HTR-8/SVneo (cell line): ENCODE measurements at regions not wholly inside any gene's neighbourhood (a gene's known extent, or its start where the extent isn't known, plus 50 kb on each side); places are given as distances from the start of the nearest gene placed in this dataset.
A peak's percentile ranks its signal among the peaks of the same experiment; 100 is the strongest.
"Not testable (repeated sequence)": the region's sequence is repeated elsewhere in the genome, so short reads cannot be mapped to it uniquely, and the experiment has no call there.

Experiments
- DNase-seq: peaks from one replicate; pipeline ENCODE4 v3.0.0; 2011; ENCODE audit warnings: low spot score, mixed read lengths; ENCODE audit not compliant: insufficient read length
- FAIRE-seq: peaks from 2 replicates; lab custom pipeline; 2011; peaks lifted over from hg19 to GRCh38; lab: Jason Lieb, UNC

DNA sequence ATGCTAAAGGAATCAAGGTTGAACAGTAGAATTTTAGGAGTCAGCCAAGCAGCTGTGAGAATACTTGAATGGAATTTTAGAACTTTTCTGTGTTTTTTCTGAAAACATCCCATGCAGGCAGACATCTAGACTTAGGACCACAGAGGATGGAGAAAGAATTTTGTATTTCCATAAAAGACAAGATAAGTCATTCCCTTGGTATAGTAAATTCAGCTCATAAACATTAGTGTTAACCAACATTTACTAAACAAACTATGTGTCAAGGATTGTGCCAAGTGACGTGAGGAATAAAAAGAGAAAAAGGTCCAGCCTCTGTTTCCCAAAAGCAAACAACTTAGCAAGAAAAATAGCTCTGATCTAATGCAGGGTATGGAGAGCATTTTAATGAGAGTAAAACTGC is 210.2 kb upstream of the NR5A2 start:
- no peak for FAIRE-seq
- no peak for DNase-seq

DNA sequence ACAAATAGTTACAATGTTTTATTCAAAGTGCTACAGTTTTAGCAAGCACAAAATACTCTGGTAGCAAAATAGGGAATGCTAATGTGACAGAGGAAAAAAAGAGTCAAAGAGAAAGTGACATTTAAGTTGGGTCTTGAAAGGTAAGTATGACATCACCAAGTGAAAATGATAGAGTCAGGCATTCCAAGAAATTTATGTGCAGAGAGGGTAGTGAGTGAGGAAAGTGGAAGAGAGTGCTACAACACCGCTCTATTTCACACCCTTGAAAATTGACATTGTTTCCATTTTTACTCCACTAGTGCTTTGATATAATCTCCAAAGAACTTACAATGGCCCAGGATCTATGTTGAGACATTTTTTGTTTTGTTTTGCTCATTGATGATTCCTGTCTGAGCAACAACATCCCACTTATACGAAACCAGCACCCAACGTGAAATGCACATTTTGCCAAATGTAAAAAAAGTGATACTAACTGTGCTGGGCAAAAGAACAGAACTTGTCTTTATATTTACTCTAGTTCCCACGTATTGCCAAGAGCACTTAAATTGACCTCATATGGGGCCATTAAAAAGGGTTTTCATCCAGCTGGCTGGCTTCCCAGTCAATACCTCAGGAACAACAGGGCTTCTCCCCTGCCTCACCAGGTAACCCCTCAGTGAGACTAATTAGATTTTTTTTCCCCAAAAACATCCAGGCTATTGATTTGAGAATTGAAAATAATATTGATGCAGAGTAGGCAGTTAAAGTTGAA is 206.3 kb upstream of the NR5A2 start:
- FAIRE-seq = no peak
- no peak for DNase-seq

DNA sequence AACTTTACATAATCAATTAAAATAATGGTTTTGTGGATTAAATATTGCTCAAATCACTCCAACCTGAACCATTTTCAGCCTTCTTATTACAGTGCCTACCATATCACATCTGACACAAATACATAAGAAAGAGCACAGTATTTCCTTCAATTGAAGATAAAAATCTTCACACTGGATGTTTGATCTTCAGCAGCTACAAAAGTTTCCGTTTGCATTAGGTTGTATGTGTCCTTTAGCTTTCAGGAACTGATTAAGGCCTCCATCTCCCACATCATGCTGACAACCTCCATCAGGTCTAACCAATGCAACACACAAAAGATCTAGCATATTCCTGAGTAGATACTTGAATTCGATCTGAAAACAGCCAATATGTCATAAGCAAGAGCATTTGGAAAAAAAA is 195.1 kb upstream of the NR5A2 start:
- DNase-seq (no peak), FAIRE-seq (no peak)

DNA sequence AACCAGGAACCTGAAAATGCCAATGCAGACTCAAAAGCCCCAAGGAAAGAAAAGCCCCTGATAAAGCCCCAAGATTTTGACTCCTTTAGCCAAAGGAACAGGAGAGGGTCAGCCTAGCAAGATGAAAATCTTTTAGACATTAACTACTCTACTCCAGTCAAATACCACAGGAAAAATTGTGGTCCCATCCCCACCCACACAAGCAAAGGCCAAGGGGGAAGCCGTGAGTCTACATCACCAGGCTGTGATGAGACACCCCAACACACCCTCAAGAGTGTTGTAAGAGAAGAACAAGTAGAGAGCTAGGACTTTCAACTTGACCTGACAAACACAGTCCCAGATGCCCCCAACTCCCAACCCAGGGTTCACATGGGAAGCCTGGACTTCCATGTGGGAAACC is 192.8 kb upstream of the NR5A2 start:
- FAIRE-seq = no peak
- DNase-seq = no peak

DNA sequence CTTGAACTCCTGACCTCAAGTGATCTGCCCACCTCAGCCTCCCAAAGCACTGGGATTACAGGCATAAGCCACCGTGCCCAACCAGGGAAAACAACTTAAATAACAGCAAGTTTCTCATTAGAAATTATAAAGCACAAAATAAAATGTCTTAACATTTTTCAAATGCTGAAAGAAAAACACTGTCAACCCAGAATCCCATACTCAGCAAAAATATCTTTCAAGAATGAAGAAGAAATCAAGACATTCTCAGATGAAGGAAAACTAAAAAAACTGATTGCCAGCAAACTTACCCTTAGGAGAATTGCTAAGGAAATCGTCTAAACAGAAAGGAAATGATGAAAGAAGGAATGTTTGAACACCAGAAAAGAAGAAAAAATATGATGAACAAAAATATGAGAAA is 191.1 kb upstream of the NR5A2 start:
- DNase-seq (no peak), FAIRE-seq (no peak)

DNA sequence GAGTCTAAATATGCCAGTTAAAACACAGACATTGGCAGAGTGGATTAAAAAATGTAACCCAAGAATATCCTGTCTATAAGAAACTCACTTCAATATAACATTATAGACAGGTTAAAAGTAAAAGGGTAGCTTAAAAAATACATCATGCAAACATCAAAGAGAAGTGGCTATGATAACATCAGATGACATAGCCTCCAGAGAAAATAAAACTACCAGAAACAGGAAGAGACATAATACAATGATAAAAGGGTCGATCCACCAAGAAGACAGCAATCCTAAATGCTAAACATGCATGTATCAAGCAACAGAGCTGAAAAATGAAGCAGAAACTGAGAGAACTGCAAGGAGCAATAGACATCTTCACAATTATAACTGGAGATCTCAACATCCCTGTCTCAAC is 190.2 kb upstream of the NR5A2 start:
- DNase-seq (no peak), FAIRE-seq (no peak)

GRCh38 chr1:199839608-199840007 is 187.9 kb upstream of the NR5A2 start:
- not testable (repeated sequence) for FAIRE-seq

DNA sequence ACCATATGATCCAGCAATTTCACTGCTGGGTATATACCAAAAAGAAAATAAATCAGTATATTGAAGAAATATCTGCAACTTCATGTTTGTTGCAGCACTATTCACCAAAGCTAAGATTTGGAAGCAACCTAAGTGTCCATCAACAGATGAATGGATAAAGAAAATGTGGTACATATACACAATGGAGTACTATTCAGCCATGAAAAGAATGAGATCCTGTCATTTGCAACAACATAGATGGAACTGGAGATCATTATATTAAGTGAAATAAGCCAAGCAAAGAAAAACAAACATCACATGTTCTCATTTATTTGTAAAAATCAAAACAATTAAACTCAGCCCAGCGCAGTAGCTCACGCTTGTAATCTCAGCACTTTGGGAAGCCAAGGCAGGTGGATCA is 184.4 kb upstream of the NR5A2 start:
- not testable (repeated sequence) for FAIRE-seq, DNase-seq

More at GRCh38 chr1:199839608-199840007, 187.9 kb upstream of the NR5A2 start:
- not testable (repeated sequence) for DNase-seq

- FAIRE-seq (no peak), DNase-seq (no peak)
Measured at GRCh38 chr1:199843861-199844260, 183.6 kb upstream of the NR5A2 start.

- DNase-seq (no peak), FAIRE-seq (no peak)
Measured at GRCh38 chr1:199847021-199847420, 180.5 kb upstream of the NR5A2 start.

DNA sequence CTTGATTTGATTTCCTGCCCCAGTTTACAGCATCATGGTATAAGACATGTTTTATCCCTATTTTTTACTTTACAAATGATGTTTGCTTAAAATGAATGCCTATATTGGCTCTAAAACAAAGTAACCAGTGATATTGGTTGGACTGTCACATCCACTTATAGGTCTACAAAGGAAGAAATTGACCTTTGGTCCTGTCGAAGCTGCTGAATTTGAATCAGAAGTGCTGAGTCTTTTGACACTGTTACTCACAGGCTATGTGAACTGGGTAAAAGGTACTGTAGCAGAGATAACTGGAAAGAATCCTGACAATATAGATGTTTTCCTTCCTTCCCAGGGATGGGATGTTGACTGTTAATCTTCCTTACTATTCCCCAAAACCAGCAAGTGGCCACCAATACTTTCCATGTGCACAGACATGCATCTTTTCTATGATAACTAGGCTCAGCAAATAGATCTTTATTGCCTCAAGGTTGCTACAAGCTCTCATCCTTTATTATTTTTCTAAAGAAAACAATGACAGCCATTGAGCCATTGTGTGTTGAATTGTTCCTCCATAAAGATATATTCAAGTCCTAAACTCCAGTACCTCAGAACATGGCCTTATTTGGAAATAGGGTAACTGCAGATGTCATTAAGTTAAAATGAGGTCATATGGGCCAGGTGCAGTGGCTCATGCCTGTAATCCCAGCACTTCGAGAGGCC is 175.9 kb upstream of the NR5A2 start:
- FAIRE-seq (no peak), DNase-seq (no peak)

DNA sequence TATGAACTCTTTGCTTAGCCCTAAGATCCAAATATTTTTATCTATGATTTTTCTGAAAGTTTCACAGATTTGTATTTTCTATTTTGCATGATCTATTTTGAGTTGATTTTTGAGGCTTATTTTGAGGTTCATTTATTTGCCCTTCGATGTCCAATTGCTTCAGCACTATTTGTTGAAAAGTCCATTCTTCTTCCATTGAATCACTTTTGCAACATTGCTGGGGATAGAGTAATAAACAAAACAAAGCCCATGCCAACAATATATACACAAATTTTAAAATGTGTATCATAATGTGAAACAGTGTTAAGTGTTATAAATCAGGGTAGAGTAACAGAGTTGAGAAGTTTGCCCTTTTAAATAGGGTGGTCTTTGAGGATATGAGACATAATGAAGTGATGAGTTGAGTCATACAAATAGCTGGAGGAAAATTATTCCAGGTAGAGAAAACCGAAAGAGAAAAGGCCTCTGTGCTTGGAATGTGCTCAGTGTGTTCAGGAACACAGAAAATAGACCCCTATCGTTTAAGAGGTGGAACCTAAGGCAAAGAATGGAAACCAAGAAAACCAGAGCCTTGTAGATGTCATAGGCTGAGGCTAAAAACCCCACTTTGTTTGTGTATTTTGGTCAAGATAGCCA is 172.7 kb upstream of the NR5A2 start:
- FAIRE-seq (no peak), DNase-seq (no peak)

- DNase-seq (no peak), FAIRE-seq (no peak)
Measured at GRCh38 chr1:199855580-199855979, 171.9 kb upstream of the NR5A2 start.

- no peak for FAIRE-seq
- no peak for DNase-seq
Measured at GRCh38 chr1:199856216-199856780, 171.2 kb upstream of the NR5A2 start.

DNA sequence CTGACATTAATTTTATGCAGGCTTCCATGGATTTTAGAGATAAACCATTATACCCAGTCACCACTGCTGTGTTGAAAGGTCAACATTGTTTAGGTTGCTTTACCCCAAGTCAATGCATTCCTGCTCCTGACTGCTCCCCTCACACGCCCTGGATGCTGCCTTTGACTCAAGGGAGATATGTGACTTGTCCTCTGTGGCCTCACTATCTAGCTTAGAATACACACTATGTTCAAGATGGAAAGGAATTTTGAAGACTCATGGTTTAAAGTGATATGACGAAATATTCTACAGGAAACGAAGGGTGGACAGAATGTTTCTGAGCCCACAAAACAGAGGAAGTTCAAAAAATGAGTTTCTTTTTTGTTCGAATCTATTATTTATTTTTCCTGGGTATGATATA is 170.4 kb upstream of the NR5A2 start:
- DNase-seq (peak; percentile 14), FAIRE-seq (peak; percentile 69)

DNA sequence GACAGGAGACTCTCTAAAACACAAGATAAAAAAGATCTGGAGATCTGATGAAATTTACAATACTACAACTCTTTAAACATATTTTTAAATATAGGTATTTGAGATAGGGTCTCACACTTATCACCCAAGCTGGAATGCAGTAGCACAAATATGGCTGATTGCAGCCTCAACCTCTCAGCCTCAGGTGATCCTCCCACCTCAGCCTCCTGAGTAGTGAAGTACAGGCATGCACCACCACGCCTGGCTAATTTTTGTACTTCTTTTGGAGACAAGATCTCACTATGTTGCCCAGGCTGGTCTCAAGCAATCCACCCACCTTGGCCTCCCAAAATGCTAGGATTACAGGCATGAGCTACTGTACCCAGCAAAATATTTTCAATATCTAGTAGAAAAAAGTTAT is 170.0 kb upstream of the NR5A2 start:
- no peak for FAIRE-seq
- DNase-seq = no peak

- no peak for DNase-seq
- no peak for FAIRE-seq
Measured at GRCh38 chr1:199858171-199858570, 169.3 kb upstream of the NR5A2 start.

- FAIRE-seq = no peak
Measured at GRCh38 chr1:199858856-199859255, 168.7 kb upstream of the NR5A2 start.

DNA sequence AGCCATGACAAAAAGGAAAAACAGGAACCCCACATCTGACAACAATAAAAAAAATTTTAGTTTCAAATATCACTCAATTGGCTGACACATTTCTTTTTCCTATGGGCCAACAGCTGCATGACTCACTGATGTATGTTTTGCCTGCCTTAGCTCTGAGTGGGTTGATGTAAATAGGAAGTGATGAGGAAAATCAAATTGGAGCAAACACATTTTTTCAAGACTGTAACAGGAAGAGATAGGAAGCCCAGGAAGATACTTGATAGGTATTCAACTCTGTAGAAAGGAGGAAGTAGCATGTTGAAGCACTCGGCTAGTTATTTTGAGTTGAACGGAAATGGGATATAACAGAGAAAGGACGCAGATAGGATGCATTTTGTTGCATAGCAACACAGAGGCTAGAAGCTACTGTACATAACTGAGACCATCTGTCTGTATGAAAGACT is 168.0 kb upstream of the NR5A2 start:
- peak; percentile 55 for DNase-seq
- no peak for FAIRE-seq

More at GRCh38 chr1:199858856-199859255, 168.7 kb upstream of the NR5A2 start:
- DNase-seq = no peak

DNA sequence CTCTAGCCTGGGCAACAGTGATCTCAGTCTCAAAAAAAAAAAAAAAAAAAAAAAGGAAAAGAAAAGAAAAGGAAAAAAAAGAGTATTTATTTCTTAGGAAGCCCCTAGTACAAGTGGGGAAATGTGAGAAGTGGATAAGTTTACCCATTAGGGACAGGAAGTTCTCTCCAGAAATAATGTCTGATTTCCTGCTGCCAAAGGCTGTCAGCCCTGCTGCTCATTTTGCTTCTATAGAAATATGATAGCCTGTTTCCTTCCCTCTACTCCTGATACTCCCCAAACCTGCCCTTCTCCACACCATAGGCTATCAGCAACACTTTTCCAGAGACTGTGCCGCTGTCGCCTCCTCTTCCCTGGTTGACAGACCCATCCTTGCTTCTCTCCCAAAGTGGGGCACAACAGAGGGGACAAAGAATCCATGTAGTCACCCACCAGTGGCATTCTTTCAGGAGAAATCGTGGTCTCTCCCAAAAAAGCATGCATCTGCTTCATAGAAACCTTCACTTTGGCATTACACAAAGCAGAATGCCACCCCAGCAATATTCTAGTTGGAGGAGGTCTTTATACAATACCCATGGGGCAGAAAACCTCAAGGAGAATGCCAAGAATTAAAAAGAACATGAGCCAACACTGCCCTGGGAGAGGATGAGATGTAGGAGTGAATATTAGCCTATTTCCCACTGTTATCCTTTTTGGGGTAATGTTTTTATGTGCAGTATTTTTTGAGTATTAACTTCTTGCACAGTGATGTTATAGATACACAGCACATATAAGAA is 166.3 kb upstream of the NR5A2 start:
- no peak for DNase-seq
- FAIRE-seq = no peak
